Hepatocyte (in vitro differentiated cells): ENCODE measurements at regions not wholly inside any gene's neighbourhood (a gene's known extent, or its start where the extent isn't known, plus 50 kb on each side); places are given as distances from the start of the nearest gene placed in this dataset.

Experiments
- DNase-seq: peaks from one replicate; pipeline ENCODE4 v3.0.0-alpha.2; 2016; ENCODE audit warnings: low spot score
- H2AFZ ChIP-seq: fragments of 200-600 bp; sonication (generic); 2 replicates; pipeline ENCODE4 v1.6.0; 2016; ENCODE audit warnings: antibody characterized with exemption, mild to moderate bottlenecking
- H3K27ac ChIP-seq: fragments of 200-600 bp; sonication (generic); 2 replicates; pipeline ENCODE4 v1.5.1; 2016; ENCODE audit warnings: mild to moderate bottlenecking
- H3K27me3 ChIP-seq: fragments of 200-600 bp; sonication (generic); 2 replicates; pipeline ENCODE4 v1.6.1; 2016
- H3K36me3 ChIP-seq: fragments of 200-600 bp; sonication (generic); replicated peaks from 2 replicates; pipeline ENCODE4 v1.5.1; 2016; ENCODE audit warnings: low read depth; ENCODE audit not compliant: insufficient read depth
- H3K4me1 ChIP-seq: fragments of 200-600 bp; sonication (generic); 2 replicates; pipeline ENCODE4 v1.5.1; 2016; ENCODE audit warnings: mild to moderate bottlenecking, moderate library complexity; ENCODE audit not compliant: insufficient read depth
- H3K4me2 ChIP-seq: fragments of 200-600 bp; sonication (generic); 2 replicates; pipeline ENCODE4 v1.6.0; 2016
- H3K4me3 ChIP-seq: fragments of 200-600 bp; sonication (generic); 2 replicates; pipeline ENCODE4 v1.5.1; 2016; ENCODE audit warnings: mild to moderate bottlenecking
- H3K79me2 ChIP-seq: fragments of 200-600 bp; sonication (generic); 2 replicates; pipeline ENCODE4 v1.6.0; 2017; ENCODE audit warnings: mild to moderate bottlenecking
- H3K9me2 ChIP-seq: fragments of 200-600 bp; sonication (generic); replicated peaks from 2 replicates; pipeline ENCODE4 v1.6.0; 2017; ENCODE audit warnings: mild to moderate bottlenecking; ENCODE audit not compliant: insufficient read depth
- H3K9me3 ChIP-seq: fragments of 200-600 bp; sonication (generic); 2 replicates; pipeline ENCODE4 v1.5.1; 2016; ENCODE audit warnings: low read depth, mild to moderate bottlenecking
- H4K20me1 ChIP-seq: fragments of 200-600 bp; sonication (generic); 2 replicates; pipeline ENCODE4 v1.6.0; 2016; ENCODE audit warnings: mild to moderate bottlenecking; ENCODE audit not compliant: insufficient read depth, poor library complexity, severe bottlenecking
- CTCF ChIP-seq: fragments of 200-600 bp; sonication (generic); IDR thresholded peaks from 2 replicates; pipeline ENCODE4 v1.5.1; 2016; ENCODE audit warnings: antibody characterized with exemption, mild to moderate bottlenecking; ENCODE audit not compliant: poor library complexity
- EZH2 ChIP-seq: fragments of 200-600 bp; sonication (generic); IDR thresholded peaks from 2 replicates; pipeline ENCODE4 v1.6.1; 2016; ENCODE audit warnings: antibody characterized with exemption, mild to moderate bottlenecking, borderline replicate concordance
- EZH2phosphoT487 ChIP-seq: fragments of 200-600 bp; sonication (generic); IDR thresholded peaks from one replicate; pipeline ENCODE4 v1.6.1; 2018; ENCODE audit warnings: antibody characterized with exemption, mild to moderate bottlenecking, low read depth, moderate library complexity; ENCODE audit not compliant: unreplicated experiment, severe bottlenecking
- WGBS: methylation state at CpG from one replicate; pipeline ENCODE4 v1.1.6; 2016; ENCODE audit warnings: low lambda C conversion rate; ENCODE audit errors: missing lambda C conversion rate; 5-methylcytosine and 5-hydroxymethylcytosine counted together

- Histone ChIP-seq H3K9me2 (no peaks in the 10 kb centered on the region), H2AFZ (no peak overlapping the region), H3K27ac (no peak overlapping the region), H3K4me2 (no peak overlapping the region), H3K4me3 (no peak overlapping the region), H3K27me3 (no peaks in the 10 kb centered on the region), H3K4me1 (peaks cover 4% of the 10 kb centered on the region), H4K20me1 (no peaks in the 10 kb centered on the region), H3K36me3 (no peaks in the 10 kb centered on the region), H3K9me3 (no peaks in the 10 kb centered on the region), H3K79me2 (no peaks in the 10 kb centered on the region)
- 82% methylated on average over 4 of the region's 4 CpGs for WGBS
- TF ChIP-seq EZH2 (no peak), EZH2phosphoT487 (no peak), CTCF (no peak)
- no peak for DNase-seq
Observed at GRCh38 chr10:43818687-43819086, 170.0 kb upstream of the ZNF32 start.

- no peak overlapping the region for H3K4me3 ChIP-seq
- H3K79me2 ChIP-seq, result no peaks in the 10 kb centered on the region
- H3K4me2 ChIP-seq, result no peak overlapping the region
- H3K9me3 ChIP-seq, result no peaks in the 10 kb centered on the region
- H3K36me3 ChIP-seq, result no peaks in the 10 kb centered on the region
- H3K27ac ChIP-seq, result peak overlapping the region; percentile 3
- H2AFZ ChIP-seq, result no peak overlapping the region
- H4K20me1 ChIP-seq, result no peaks in the 10 kb centered on the region
- TF ChIP-seq EZH2 (no peak), CTCF (no peak), EZH2phosphoT487 (no peak)
- H3K9me2 ChIP-seq, result no peaks in the 10 kb centered on the region
- no peaks in the 10 kb centered on the region for H3K27me3 ChIP-seq
- DNase-seq, result no peak
- 86% methylated on average over 4 of the region's 4 CpGs for WGBS
- peaks cover 4% of the 10 kb centered on the region for H3K4me1 ChIP-seq
Observed at GRCh38 chr10:43817368-43817767, 168.7 kb upstream of the ZNF32 start.

- no peak overlapping the region for H3K4me2 ChIP-seq
- H3K27me3 ChIP-seq, result no peaks in the 10 kb centered on the region
- peaks cover 4% of the 10 kb centered on the region for H3K4me1 ChIP-seq
- no peaks in the 10 kb centered on the region for H3K9me2 ChIP-seq
- H3K4me3 ChIP-seq, result no peak overlapping the region
- H3K9me3 ChIP-seq, result no peaks in the 10 kb centered on the region
- TF ChIP-seq CTCF (no peak), EZH2 (no peak), EZH2phosphoT487 (no peak)
- no peaks in the 10 kb centered on the region for H3K79me2 ChIP-seq
- no peaks in the 10 kb centered on the region for H3K36me3 ChIP-seq
- DNase-seq, result peak; percentile 58
- WGBS, result 59% methylated on average over 10 of the region's 10 CpGs
- H2AFZ ChIP-seq, result no peak overlapping the region
- H3K27ac ChIP-seq, result peak overlapping the region; percentile 3
- H4K20me1 ChIP-seq, result no peaks in the 10 kb centered on the region
Observed at GRCh38 chr10:43816351-43817321, 168.0 kb upstream of the ZNF32 start.
